ENCODE measurements at regions not wholly inside any gene's neighbourhood (a gene's known extent, or its start where the extent isn't known, plus 50 kb on each side); places are given as distances from the start of the nearest gene placed in this dataset.

DNA sequence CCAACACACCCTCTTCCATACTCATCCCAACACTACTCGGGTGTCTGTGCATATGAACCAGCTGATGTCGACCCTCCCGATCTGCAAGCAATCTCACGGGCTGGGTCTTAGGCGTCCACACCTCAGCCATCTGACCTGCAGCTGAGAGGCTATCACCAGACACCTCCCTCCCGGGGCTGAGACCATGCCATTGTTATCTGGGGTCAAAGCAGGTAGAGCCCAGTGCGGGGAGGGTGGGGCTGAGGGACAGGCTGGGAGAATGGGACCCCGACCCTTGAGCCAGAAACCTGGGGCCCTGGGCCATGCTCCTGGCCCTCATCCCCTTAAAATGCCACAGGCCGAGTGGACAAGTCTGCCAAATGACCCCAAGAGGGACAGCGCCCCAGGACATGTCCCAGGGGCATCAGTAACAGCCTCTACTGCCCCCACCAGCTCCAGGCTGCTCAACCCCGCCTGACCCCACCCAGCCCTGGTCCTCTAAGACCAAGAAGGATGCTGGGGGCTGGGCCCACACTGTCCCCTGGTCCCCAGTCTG is 146.7 kb upstream of the CST7 start:
- H3K4me3 ChIP-seq (ENCODE audit: low read depth in 2 of 2, low read length in 2 of 2) = no peak overlapping the region
- no peaks in the 10 kb centered on the region; the same call in 1 of the 2 replicates for H3K27me3 ChIP-seq (ENCODE audit: control insufficient read depth, insufficient read depth, low read length)
- H3K9me3 ChIP-seq (ENCODE audit: control insufficient read depth, insufficient read depth, low read depth, low read length) = no peaks in the 10 kb centered on the region
- TF ChIP-seq, protein P1, sequence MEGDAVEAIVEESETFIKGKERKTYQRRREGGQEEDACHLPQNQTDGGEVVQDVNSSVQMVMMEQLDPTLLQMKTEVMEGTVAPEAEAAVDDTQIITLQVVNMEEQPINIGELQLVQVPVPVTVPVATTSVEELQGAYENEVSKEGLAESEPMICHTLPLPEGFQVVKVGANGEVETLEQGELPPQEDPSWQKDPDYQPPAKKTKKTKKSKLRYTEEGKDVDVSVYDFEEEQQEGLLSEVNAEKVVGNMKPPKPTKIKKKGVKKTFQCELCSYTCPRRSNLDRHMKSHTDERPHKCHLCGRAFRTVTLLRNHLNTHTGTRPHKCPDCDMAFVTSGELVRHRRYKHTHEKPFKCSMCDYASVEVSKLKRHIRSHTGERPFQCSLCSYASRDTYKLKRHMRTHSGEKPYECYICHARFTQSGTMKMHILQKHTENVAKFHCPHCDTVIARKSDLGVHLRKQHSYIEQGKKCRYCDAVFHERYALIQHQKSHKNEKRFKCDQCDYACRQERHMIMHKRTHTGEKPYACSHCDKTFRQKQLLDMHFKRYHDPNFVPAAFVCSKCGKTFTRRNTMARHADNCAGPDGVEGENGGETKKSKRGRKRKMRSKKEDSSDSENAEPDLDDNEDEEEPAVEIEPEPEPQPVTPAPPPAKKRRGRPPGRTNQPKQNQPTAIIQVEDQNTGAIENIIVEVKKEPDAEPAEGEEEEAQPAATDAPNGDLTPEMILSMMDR (IDR thresholded peaks at IDR 0.05) = no peak
- TF ChIP-seq, protein P2, sequence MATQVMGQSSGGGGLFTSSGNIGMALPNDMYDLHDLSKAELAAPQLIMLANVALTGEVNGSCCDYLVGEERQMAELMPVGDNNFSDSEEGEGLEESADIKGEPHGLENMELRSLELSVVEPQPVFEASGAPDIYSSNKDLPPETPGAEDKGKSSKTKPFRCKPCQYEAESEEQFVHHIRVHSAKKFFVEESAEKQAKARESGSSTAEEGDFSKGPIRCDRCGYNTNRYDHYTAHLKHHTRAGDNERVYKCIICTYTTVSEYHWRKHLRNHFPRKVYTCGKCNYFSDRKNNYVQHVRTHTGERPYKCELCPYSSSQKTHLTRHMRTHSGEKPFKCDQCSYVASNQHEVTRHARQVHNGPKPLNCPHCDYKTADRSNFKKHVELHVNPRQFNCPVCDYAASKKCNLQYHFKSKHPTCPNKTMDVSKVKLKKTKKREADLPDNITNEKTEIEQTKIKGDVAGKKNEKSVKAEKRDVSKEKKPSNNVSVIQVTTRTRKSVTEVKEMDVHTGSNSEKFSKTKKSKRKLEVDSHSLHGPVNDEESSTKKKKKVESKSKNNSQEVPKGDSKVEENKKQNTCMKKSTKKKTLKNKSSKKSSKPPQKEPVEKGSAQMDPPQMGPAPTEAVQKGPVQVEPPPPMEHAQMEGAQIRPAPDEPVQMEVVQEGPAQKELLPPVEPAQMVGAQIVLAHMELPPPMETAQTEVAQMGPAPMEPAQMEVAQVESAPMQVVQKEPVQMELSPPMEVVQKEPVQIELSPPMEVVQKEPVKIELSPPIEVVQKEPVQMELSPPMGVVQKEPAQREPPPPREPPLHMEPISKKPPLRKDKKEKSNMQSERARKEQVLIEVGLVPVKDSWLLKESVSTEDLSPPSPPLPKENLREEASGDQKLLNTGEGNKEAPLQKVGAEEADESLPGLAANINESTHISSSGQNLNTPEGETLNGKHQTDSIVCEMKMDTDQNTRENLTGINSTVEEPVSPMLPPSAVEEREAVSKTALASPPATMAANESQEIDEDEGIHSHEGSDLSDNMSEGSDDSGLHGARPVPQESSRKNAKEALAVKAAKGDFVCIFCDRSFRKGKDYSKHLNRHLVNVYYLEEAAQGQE (IDR thresholded peaks at IDR 0.05; ENCODE audit: insufficient read depth in 1 of 2, low read depth in 2 of 2, low read length in 1 of 2) = no peak
- TF ChIP-seq POLR2AphosphoS5 (IDR thresholded peaks at IDR 0.05; ENCODE audit: low read depth, low read length) (no peak), SIN3A (IDR thresholded peaks at IDR 0.05; ENCODE audit: borderline replicate concordance, insufficient read depth, low read depth, low read length) (no peak), TCF7L2 (IDR thresholded peaks at IDR 0.05; ENCODE audit: low read depth, low read length) (no peak)
- DNase-seq (ENCODE audit: low read depth, low spot score) = no peak
- ChIA-PET POLR2A (no interaction called here), CTCF (no interaction called here)
- no peaks in the 10 kb centered on the region for H3K4me1 ChIP-seq (ENCODE audit: control insufficient read depth, insufficient read depth, low read length)
- H3K27ac ChIP-seq (ENCODE audit: low read length) = no peak overlapping the region
- no peaks in the 10 kb centered on the region for H3K36me3 ChIP-seq (ENCODE audit: control insufficient read depth, insufficient read depth, low read length)
- in situ Hi-C loops (cut with HindIII; ENCODE audit: low pct_unique_long_range_greater_than_20kb, low sequenced_read_pairs) = no loop called here
- intact Hi-C loops (cut with micrococcal nuclease; ENCODE audit: unreplicated experiment) = no loop called here
- no peak for ATAC-seq
- no TSS peak for BruUV-seq (replicated peaks)

DNA sequence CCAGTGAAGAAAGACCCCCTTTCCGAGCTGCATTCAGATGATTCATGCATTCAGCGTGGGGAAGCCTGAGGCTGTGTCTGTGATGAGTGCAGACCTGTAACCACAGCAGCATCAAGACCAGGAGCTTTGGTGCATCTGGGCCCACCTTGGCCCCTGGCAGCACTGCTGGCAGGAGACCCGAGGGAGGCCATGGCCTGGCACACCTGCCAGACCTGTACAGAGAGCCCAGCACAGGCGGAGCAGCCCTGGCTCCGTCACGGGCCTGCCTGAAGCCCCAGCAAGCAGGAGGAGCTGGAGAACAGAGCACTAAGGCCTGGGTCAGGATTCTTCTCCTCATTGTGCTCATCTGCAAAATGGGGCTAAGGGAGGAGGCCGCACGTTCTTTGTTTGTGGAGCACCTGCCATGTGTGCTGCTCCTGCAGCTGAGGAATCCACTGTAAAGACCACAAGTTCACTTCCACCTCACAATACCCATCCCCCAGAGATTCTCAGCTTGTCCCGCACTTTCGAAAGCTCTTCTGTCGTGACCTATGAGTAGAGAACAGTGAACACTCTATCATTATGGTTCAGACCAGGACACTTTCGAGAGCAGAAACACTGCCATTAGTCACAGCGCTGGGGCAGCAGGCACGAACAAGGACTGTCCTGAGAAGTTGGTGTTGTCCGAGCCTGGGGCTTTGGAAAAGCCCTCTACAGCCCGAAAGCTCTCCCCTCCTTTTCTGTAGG is 144.4 kb upstream of the CST7 start:
- intact Hi-C loops (cut with micrococcal nuclease; ENCODE audit: unreplicated experiment) (no loop called here), in situ Hi-C loops (cut with HindIII; ENCODE audit: low pct_unique_long_range_greater_than_20kb, low sequenced_read_pairs) (no loop called here)
- no peaks in the 10 kb centered on the region for H3K4me1 ChIP-seq (ENCODE audit: control insufficient read depth, insufficient read depth, low read length)
- POLR2A ChIA-PET = no interaction called here
- DNase-seq (ENCODE audit: low read depth, low spot score) = no peak
- no peak overlapping the region for H3K4me3 ChIP-seq (ENCODE audit: low read depth in 2 of 2, low read length in 2 of 2)
- no TSS peak for BruUV-seq (replicated peaks)
- H3K27ac ChIP-seq (ENCODE audit: low read length) = no peak overlapping the region
- no peak for TF ChIP-seq TCF7L2 (IDR thresholded peaks at IDR 0.05; ENCODE audit: low read depth, low read length)
- CTCF ChIA-PET = no interaction called here
- no peaks in the 10 kb centered on the region for H3K36me3 ChIP-seq (ENCODE audit: control insufficient read depth, insufficient read depth, low read length)
- ATAC-seq = no peak
- H3K27me3 ChIP-seq (ENCODE audit: control insufficient read depth, insufficient read depth, low read length) = no peaks in the 10 kb centered on the region; the same call in 1 of the 2 replicates
- H3K9me3 ChIP-seq (ENCODE audit: control insufficient read depth, insufficient read depth, low read depth, low read length) = no peaks in the 10 kb centered on the region
